GF-D8 (cell line): ENCODE measurements at regions not wholly inside any gene's neighbourhood (a gene's known extent, or its start where the extent isn't known, plus 50 kb on each side); places are given as distances from the start of the nearest gene placed in this dataset.

ENCODE experiments used
- DNase-seq: peaks from one replicate; lab custom pipeline; 2025; lab: John Stamatoyannopoulos, UW

DNA sequence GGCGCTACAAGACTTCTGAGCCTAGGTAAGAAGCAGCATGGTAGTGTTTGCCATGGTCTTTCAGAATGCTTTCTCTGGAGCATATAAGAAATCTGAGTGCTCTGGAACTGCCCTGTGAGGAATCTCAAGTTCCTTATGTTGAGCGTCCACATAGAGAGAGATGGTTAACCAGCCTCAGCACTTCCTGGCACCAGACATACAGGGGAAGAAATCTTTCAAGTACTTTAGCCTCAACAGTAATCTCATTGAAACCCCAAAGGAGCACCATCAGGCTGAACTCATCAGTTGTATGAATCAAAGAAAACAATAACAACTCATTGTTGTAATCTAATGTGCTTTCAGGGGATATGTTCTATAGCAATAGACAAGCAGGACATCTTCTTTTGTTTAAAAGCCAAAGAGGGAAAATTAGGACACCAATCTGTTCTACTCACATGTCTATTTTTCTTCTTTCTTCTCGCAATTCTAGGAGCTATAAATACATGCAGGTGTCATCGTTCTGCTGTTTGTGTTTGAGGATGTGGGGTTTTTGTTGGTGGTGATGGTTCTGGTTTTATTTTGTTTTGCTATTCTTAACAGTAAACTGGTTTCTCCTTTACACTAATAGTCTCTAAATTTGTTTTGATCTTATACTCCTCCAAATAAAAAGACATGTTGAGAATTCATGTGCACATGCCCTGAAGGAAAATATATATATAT is 1145.0 kb upstream of the LRRN3 start:
- DNase-seq, result no peak

GRCh38 chr7:109950256-109950655 is 1140.7 kb upstream of the LRRN3 start:
- no peak for DNase-seq

DNA sequence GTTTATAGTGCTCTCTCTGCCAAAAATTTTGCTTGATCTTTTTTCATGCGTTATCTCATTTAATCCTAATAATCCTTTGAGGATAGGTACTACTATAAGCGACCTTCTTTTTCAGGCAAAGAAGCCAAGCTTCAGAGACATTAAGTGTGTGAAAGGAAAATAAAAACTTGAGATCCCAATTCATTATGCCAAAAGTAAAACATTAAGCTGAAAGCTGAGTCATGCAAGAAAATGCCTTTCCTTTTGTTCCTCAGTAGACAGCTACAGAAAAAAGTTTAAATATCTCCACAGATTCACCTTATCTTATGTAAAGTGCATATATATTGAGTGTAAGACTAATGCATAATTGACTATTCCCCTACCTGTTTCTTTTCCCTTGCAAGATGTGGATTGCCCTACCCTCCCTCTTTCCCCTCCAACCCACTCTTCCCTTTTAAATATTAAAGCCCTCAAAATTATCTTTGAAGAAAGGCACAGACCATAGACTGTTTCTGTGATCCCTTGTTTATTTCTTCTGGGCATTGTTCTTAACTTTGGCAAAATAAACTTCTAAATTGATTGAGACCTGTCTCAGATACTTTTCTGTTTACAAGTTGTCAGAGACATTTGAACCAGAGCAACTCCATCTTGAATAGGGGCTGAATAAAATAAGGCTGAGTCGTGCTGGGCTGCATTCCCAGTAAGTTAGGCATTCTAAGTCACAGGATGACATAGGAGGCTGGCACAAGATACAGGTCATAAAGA is 1139.9 kb upstream of the LRRN3 start:
- no peak for DNase-seq

GRCh38 chr7:109951565-109951928 is 1139.4 kb upstream of the LRRN3 start:
- DNase-seq, result no peak

DNA sequence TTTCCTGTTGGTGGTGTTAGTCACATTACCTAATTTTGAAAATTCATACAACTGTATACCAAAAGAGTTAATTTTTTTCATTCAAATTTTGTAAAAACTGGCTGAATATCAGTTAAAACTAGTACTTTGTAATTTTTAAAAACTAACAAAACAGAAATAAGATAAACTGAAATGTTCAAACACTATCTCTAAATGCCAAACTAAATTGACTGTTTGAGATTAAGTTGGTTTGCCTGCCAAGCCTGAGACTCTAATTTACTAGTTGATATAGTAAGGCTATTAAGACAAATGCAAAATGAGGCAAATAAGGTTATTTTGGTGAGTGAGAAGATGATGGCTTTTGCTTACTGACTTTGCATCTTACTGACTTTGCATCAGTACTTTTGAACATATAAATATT is 1134.9 kb upstream of the LRRN3 start:
- DNase-seq, result no peak

GRCh38 chr7:109956916-109957315 is 1134.0 kb upstream of the LRRN3 start:
- DNase-seq, result no peak

DNA sequence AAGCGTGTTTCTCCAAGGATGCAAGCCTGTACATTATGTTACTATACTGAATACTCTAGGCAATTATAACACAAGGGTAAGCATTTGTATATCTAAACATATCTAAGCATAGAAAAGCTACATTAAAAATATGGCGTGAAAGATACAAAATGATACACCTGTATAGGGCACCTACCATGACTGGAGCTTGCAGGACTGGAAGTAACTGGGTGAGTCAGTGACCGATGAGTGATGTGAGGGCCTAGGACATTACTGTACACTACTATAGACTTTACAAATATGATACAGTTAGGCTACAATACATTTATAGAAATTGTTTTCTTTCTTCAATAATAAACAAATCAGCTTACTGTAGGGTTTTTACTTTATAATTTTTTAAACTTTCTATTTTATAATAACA is 1127.2 kb upstream of the LRRN3 start:
- DNase-seq, result no peak

- DNase-seq, result no peak
Measured at GRCh38 chr7:109964780-109965179, 1126.1 kb upstream of the LRRN3 start.

DNA sequence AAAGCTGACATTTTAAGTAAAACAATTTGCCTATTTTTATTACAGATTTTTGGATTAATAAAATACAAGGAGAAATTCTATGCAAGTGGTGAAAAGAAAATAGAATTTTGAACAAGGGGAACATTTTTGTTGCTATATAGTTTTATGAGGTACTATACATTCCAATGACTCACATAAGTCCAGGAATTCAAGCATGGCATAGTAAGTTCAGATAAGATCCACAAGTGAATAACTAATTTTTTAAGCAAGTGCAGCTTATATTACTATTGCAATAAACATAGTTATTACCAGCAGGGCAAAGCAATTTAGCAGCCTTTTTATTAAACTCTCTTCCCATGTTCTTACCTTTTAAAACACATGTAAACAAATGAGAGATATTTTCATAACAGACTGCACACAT is 1123.5 kb upstream of the LRRN3 start:
- DNase-seq, result no peak

GRCh38 chr7:109983618-109984017 is 1107.3 kb upstream of the LRRN3 start:
- DNase-seq, result no peak

- no peak for DNase-seq
Measured at GRCh38 chr7:109984729-109985128, 1106.2 kb upstream of the LRRN3 start.

GRCh38 chr7:109986701-109987100 is 1104.2 kb upstream of the LRRN3 start:
- no peak for DNase-seq

GRCh38 chr7:109996411-109996810 is 1094.5 kb upstream of the LRRN3 start:
- no peak for DNase-seq

DNA sequence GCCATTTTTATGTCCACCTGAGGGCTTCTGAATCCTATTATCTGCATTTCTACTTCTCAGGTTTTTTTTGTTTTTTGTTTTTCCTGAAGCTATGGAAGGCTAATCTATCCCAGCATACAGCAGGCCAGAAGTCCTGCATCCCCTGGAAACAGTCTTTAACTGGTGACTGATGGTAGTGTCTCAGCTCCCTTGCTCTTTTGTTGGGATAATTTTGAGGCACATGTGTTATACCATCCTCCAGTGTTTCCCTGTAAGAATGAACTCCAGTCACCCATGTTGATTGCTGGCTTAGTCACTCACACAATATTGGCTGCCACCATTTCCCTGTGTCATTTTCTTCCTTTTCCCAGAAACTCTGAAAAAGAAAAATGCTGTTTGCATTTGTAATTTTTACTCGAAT is 1094.0 kb upstream of the LRRN3 start:
- DNase-seq, result no peak

DNA sequence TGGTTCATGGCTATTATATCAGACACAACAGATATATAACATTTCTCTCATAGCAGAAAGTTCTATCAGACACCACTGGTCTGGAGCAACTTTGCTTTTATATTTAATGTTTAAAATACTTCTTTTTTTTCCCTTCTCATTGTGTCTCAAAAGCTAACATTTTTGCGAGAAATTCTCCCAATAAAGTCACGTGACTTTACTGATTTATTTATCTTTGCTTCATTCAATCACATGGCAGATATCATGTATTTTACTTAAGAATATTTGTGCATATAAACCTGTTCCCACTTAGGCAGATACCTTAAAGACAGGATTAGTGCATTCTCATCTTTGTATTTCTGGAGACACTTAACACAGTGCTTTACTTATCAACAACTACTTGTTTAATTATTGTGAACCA is 1093.1 kb upstream of the LRRN3 start:
- DNase-seq, result no peak

GRCh38 chr7:110001254-110001938 is 1089.5 kb upstream of the LRRN3 start:
- no peak for DNase-seq

DNA sequence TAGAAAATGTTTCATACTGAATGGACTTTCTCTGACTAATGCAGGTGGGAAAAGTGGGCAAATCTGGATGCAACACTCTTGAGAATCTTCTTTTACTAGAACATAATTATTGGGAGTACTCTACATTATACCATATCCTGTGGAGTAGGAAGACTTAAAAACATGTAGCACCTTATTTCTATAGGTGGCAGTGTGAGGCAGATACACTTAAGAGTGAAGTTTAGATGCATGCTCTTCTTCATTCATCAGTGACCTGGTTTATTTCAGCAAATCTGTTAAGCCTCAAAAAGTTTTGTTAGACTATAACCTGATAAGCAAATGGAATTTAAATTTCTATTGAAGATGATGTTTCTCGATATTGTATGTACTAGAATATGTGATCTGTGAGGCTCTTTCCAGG is 1087.1 kb upstream of the LRRN3 start:
- DNase-seq, result no peak

DNA sequence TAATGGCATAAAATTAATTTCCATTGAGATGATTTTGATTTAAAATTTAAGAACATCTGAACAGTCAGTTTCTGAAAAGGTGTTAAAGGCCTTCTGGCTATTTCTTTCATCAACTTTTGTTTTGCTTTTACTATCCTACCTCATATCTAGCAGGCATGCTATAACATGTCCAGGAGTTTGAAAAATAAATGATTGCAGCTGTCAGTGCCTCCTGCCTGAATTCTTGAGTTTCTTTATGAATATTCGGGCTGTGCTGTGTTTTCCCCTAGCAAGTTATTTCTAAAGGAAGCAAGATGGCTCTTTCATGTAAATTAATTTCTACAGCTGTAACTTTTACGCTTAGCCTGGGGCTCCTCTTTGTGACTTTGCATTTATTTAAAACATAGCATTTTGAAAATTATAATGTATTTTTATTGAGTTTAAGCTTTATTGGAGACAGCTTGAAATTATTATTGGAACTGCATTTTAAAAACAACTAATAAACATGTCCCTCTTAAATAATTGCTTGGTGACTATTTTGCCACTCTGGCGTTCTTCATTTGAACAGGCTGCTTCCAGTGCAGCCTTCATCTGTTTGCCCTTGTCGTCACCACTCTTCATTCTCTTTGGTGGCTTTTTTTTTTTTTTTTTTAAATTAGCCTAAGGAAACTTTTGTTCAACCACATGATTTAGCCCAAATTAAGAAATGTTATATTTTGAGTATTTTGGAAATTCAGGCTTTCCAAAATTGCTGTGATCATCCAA is 1083.4 kb upstream of the LRRN3 start:
- DNase-seq, result no peak

DNA sequence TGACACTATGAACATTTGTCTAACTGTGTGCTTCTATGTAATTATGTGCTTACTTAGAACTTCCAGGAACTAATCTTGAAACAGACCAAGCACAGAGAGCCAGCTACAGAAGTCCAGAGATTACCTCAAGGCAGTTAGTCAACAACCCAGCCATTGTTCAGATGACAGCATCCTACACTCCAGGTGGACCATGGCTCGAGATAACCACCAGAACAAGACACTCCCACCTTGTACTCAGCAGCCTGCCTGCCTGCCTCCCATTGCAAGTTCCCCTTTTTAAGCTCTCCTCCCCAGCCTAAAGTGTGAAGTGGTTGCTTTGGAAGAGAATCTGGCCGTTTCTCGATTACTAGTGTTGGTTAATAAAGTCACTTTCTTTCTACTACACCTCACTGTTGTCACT is 1080.6 kb upstream of the LRRN3 start:
- no peak for DNase-seq

GRCh38 chr7:110017405-110017804 is 1073.5 kb upstream of the LRRN3 start:
- DNase-seq, result no peak

- DNase-seq, result no peak
Measured at GRCh38 chr7:110027385-110027784, 1063.5 kb upstream of the LRRN3 start.

GRCh38 chr7:110043519-110043918 is 1047.4 kb upstream of the LRRN3 start:
- DNase-seq, result no peak

DNA sequence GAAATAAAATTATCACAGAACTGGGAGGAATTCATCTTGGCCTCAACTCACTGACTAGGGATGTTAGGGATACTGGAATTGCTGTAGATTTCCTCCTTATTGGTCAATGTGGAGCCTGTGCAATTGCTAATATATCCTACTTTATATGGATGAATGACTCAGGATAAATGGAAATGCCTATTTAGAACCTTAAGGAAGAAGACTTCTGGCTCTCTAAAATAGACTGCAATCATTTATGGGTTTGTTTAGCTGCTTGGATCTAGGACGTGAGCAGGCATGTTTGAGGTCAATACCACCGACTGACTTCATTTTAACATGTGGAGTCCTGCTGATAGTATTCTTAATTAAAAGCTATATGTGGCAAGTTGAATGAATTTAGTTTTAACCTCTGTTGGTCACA is 1040.1 kb upstream of the LRRN3 start:
- DNase-seq, result no peak
